Suprapubic skin (tissue), 4 donors: ENCODE measurements at regions not wholly inside any gene's neighbourhood (a gene's known extent, or its start where the extent isn't known, plus 50 kb on each side); places are given as distances from the start of the nearest gene placed in this dataset.
"Not testable (repeated sequence)": the region's sequence is repeated elsewhere in the genome, so short reads cannot be mapped to it uniquely, and the experiment has no call there.

Source experiments
- DNase-seq, 2 donors: peaks; one replicate each; pipeline ENCODE4 v3.0.0-alpha.2; 2019; ENCODE audit warnings: low spot score in 2 of 2
- H3K27ac ChIP-seq: fragments of 200-600 bp; sonication (generic); one replicate; pipeline ENCODE4 v1.5.1; 2019
- H3K27me3 ChIP-seq: fragments of 200-600 bp; sonication (generic); one replicate; pipeline ENCODE4 v1.5.1; 2019
- H3K36me3 ChIP-seq: fragments of 200-600 bp; sonication (generic); one replicate; pipeline ENCODE4 v1.5.1; 2019
- H3K4me1 ChIP-seq: fragments of 200-600 bp; sonication (generic); one replicate; pipeline ENCODE4 v1.5.1; 2019
- H3K4me3 ChIP-seq: fragments of 200-600 bp; sonication (generic); one replicate; pipeline ENCODE4 v1.5.1; 2019; ENCODE audit warnings: mild to moderate bottlenecking
- H3K9me3 ChIP-seq: fragments of 200-600 bp; sonication (generic); one replicate; pipeline ENCODE4 v1.5.1; 2019
- WGBS: methylation state at CpG from one replicate; pipeline ENCODE4 v1.1.5; 2018; 5-methylcytosine and 5-hydroxymethylcytosine counted together

DNA sequence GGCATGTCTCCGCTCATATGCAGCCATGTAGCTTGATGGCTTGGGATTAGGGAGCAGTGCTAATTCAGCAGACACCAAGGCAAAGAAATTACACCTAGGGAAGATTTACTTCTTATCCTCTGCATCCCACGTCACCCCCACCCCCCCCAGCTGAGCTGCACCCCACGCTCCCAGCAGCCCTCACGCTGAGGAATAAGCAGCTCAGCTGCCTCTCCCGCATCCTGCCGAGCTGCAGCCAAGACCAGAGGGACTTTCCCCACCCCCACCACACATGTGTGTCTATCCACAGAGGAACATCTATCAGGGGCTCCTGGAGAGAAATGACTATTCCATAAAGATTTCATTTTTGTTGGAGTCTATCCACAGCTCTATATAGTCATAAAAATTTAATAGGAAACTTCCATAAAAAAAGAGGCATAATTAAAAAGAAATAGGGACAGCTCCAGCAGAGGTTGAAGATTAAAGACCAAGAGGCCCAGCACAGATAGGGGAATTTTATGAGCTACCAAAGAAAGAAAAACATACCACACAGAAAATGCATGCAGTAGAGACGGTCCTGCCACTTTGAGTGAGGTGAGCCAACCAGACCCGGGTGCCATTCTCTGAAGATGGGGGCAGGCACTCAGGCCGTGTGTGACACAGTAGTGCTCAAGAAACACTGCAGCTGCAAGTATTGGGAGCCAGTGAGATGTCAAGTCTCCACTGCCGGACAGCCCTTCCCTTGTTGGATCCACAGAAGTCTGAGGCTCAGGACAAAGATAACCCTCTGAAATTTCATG is 274.8 kb downstream of the BCL2L11 start:
- not testable (repeated sequence) for H3K4me1 ChIP-seq, H3K9me3 ChIP-seq, H3K27ac ChIP-seq, H3K4me3 ChIP-seq, H3K36me3 ChIP-seq, DNase-seq, H3K27me3 ChIP-seq
- 14% methylated on average over 6 of the region's 10 CpGs for WGBS

DNA sequence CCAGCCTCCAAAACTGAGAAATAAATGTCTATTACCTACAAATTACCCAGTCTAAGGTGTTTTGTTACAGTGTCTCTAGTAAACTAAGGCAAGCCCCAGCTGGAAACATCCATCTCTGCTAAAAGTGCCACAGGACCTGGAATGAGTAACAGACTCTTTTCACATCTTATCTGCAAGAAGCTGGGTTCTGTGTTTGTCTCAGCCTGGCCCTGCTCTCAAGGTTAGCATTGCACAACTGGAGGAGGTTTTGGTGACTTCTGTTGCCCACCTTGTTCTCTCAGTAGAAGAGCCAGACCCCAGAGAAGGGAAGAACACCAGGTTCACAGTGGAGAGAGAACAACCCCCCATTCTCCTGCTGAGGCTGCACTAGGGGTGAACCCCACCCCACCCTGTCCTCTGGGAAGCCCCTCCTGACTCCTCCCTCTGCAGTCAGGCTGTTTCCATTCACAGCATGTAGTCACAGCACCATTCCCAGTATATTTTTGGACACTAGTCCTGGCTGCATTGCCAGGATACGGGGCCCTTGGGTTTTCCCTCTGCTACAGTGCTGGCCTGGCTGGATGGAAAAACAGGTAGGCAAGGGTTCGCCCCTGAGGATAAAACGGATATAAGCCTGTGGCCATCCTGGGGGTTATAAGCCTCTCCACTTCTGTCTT is 280.0 kb downstream of the BCL2L11 start:
- DNase-seq, H3K4me1 ChIP-seq, H3K4me3 ChIP-seq, H3K36me3 ChIP-seq, H3K27ac ChIP-seq, H3K9me3 ChIP-seq, H3K27me3 ChIP-seq: not testable (repeated sequence)
- 59% methylated on average over 3 of the region's 3 CpGs for WGBS

DNA sequence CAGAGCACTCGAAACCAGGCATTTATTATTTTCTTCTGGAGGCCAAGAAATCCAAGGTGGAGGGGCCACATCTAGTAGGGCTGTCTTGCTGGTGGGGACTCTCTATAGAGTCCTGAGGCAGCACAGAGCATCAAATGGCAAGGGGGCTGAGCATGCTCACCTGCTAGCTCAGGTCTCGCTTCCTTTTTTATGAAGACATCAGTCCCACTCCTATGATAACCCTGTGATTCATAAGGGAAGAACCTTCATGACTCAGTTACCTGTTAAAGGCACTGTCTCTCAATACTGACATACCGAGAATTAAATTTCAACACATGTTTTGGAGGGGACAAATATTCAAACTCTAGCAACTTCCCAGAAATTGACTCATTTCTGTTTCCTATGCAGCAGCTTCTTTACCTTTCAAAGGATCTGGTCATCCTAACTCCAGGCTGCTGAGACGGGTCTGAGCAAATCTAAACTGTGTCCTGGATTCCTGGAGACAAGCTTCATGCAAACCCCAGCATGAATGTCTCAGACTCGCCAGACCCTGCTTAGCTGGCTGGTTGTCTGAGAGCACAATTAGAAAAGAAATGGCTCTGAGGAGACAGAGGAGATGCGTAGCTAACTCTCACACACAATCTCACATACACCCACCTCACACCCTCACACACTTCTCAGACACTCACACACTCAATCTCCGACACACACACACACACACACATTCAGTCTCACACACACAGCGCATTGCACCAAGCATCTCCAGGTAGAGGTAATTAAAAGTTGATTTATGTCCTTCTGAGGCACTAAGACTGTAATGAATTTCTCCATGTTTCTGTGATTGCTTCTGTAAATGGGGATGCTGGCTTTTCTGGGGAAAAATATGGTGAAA is 280.8 kb downstream of the BCL2L11 start:
- not testable (repeated sequence) for H3K4me1 ChIP-seq, H3K27ac ChIP-seq, H3K4me3 ChIP-seq, H3K27me3 ChIP-seq, H3K36me3 ChIP-seq, DNase-seq, H3K9me3 ChIP-seq
- 86% methylated on average over 3 of the region's 8 CpGs for WGBS

DNA sequence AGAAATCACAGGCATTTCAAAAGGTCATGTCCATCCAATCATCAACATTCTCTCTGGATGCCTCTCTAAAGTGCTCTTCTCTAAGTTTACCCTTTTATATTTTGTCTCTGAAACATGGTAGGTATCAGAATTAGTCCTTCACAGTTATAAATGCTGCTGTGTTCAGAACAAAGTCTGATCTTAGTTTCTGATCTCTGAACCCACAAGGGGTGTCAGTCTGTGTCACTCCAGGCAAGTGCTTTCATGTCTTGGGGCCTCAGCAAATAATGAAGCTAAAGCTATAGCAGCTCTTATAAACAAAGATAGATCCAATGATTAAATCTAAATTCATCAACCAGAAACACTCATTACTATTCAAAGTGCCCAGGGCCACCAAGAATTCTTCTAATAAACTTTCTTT is 281.7 kb downstream of the BCL2L11 start:
- H3K27me3 ChIP-seq, DNase-seq, H3K9me3 ChIP-seq, H3K27ac ChIP-seq, H3K4me1 ChIP-seq, H3K4me3 ChIP-seq, H3K36me3 ChIP-seq: not testable (repeated sequence)

GRCh38 chr2:111403287-111403686 is 282.6 kb downstream of the BCL2L11 start:
- WGBS = 75% methylated on average over 2 of the region's 2 CpGs

GRCh38 chr2:111406616-111407015 is 285.9 kb downstream of the BCL2L11 start:
- not testable (repeated sequence) for H3K27me3 ChIP-seq, H3K9me3 ChIP-seq, H3K36me3 ChIP-seq, H3K27ac ChIP-seq, H3K4me3 ChIP-seq, DNase-seq, H3K4me1 ChIP-seq
- no CpG with 5 or more reads among the region's 1 CpG for WGBS

More at GRCh38 chr2:111403287-111403686, 282.6 kb downstream of the BCL2L11 start:
- not testable (repeated sequence) for H3K9me3 ChIP-seq, H3K4me1 ChIP-seq, H3K27ac ChIP-seq, H3K27me3 ChIP-seq, H3K4me3 ChIP-seq, DNase-seq, H3K36me3 ChIP-seq

GRCh38 chr2:111407632-111408194 is 287.0 kb downstream of the BCL2L11 start:
- WGBS = no CpG with 5 or more reads among the region's 11 CpGs
- H3K27me3 ChIP-seq, H3K36me3 ChIP-seq, DNase-seq, H3K9me3 ChIP-seq, H3K4me1 ChIP-seq, H3K27ac ChIP-seq, H3K4me3 ChIP-seq: not testable (repeated sequence)

DNA sequence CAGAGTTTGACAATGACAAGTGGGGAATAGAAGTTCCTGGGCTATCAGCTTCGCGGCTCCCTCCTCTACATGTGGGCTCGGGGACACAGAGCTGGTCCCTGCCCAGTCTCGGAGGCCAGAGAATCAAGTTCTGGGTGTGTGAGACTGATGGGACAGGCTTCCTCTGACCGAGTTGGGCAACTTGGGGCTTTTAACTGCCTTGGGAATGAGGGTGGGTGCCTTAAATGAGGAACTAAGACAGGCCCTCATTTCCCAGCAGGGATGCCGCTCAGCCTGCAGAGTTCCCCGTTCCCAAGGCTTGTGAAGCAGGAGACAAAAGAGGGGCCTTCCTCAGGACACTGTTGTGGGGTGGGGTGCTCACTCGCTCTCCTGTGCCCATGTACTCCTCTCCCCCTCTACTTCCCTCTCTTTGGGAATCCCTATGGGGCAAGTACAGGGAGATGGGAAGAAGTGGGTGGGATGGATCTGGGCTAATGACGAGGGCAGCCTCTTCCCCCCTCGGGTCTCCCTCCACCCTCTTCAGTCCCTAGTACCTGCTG is 290.2 kb downstream of the BCL2L11 start:
- H3K27ac ChIP-seq, H3K27me3 ChIP-seq, H3K36me3 ChIP-seq, H3K4me3 ChIP-seq, H3K4me1 ChIP-seq, H3K9me3 ChIP-seq, DNase-seq: not testable (repeated sequence)
- WGBS = no CpG with 5 or more reads among the region's 10 CpGs

- not testable (repeated sequence) for H3K9me3 ChIP-seq, DNase-seq, H3K4me3 ChIP-seq, H3K4me1 ChIP-seq, H3K27me3 ChIP-seq, H3K27ac ChIP-seq, H3K36me3 ChIP-seq
- no CpG with 5 or more reads among the region's 18 CpGs for whole genome bisulfite sequencing
These were observed 291.4 kb downstream of the BCL2L11 start for GRCh38 chr2:111411867-111412681.

DNA sequence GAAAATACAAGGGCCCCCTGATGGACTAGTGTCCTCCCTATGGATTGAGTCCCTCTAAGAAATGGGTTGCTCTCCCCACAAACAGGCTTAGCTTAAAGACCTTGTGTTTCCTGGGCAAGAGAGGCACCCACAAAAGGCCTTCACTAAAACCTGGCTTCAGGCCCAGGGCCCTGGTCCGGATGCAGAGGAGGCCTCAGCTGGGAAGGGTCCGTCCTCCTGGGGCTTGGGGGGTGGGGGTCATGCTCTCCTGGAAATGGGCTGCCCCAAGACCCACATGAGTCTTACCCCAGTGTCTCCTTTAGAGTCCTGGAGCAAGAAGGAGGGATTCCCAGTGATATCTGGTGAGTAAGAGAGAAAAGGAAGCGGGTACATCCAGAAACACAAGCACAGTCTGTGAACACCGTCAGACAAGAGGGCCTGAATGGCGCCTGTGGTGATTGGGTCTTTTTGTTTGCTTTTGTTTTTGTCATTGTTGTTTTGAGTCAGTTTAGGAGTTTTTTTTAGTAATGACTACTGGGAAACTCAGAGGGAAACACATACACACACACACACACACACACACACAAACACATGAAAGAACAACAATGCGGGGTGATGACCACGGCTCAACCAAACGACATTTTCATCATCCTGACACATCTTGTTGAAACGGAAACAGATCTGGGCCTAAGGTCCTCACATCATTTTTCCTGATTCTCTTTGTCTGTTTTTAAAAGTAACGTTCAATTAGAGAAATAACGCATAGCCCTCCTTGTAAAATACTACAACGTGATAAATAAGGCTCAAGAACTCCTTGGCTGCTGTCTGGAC is 292.3 kb downstream of the BCL2L11 start:
- WGBS = 85% methylated on average over 11 of the region's 12 CpGs
- not testable (repeated sequence) for H3K4me3 ChIP-seq, H3K9me3 ChIP-seq

GRCh38 chr2:111413950-111414349 is 293.2 kb downstream of the BCL2L11 start:
- H3K4me3 ChIP-seq, H3K9me3 ChIP-seq, H3K4me1 ChIP-seq, H3K27me3 ChIP-seq, H3K27ac ChIP-seq, DNase-seq, H3K36me3 ChIP-seq: not testable (repeated sequence)
- 61% methylated on average over 4 of the region's 5 CpGs for WGBS

More for the DNA sequence above, 292.3 kb downstream of the BCL2L11 start:
- DNase-seq, H3K4me1 ChIP-seq, H3K27ac ChIP-seq, H3K27me3 ChIP-seq, H3K36me3 ChIP-seq: not testable (repeated sequence)
